HepG2 (cell line): ENCODE measurements at regions not wholly inside any gene's neighbourhood (a gene's known extent, or its start where the extent isn't known, plus 50 kb on each side); places are given as distances from the start of the nearest gene placed in this dataset.

ENCODE experiments used
- ATAC-seq: fragments of 200-7000 bp; cut with Tn5 transposase; 3 replicates; pipeline ENCODE4 v1.9.1; 2020; ENCODE audit warnings: mild to moderate bottlenecking, moderate library complexity
- BruUV-seq: library from RNA; stranded (reverse); fragments of 400-500 nt; replicated peaks from 2 replicates; lab custom pipeline; 2021; lab: Mats Ljungman, UMichigan
- CTCF ChIA-PET: fragments of 300-600 bp; formaldehyde crosslinking; extraction: SDS; loops from one replicate; lab custom pipeline; 2021; ENCODE audit warnings: low total read pairs, inconsistent platforms, low intra/inter-chr PET ratio; lab: Yijun Ruan, JAX
- POLR2A ChIA-PET: fragments of 350-600 bp; sonication (Branson Sonifier 250); formaldehyde crosslinking; loops from one replicate; lab custom pipeline; 2020; ENCODE audit warnings: antibody characterized with exemption, inconsistent platforms; lab: Yijun Ruan, JAX
- DNase-seq: peaks from one replicate; pipeline ENCODE4 v3.0.0-alpha.2; 2015; ENCODE audit warnings: low spot score
- FAIRE-seq: peaks from 3 replicates; lab custom pipeline; 2011; peaks lifted over from hg19 to GRCh38; lab: Jason Lieb, UNC
- H2AFZ ChIP-seq: one replicate; pipeline ENCODE4 v1.6.1; 2011; ENCODE audit warnings: low read length, inconsistent platforms
- H3K27ac ChIP-seq: fragments of 300-600 bp; 3 replicates; pipeline ENCODE4 v1.8.0; 2011; ENCODE audit warnings: mixed run types, mild to moderate bottlenecking, mixed read lengths, low read length, inconsistent platforms; ENCODE audit not compliant: insufficient read depth; ENCODE audit errors: extremely low read length
- H3K27me3 ChIP-seq, 2 experiments: fragments of 200-600 bp in 1 of 2; 2 replicates in 1 of 2; 3 replicates in 1 of 2; pipeline versions ENCODE4 v1.6.0 to v1.8.0; 2011; ENCODE audit warnings: low read length in 2 of 2, mild to moderate bottlenecking in 2 of 2, moderate library complexity in 2 of 2, inconsistent platforms in 1 of 2; ENCODE audit not compliant: insufficient read depth in 2 of 2, control insufficient read depth in 1 of 2
- H3K36me3 ChIP-seq, 2 experiments: fragments of 200-600 bp in 1 of 2; replicated peaks in 1 of 2; 2 replicates in 1 of 2; 3 replicates in 1 of 2; pipeline versions ENCODE4 v1.5.1 to v1.8.0; 2011; ENCODE audit warnings: low read length in 2 of 2, inconsistent platforms in 1 of 2; ENCODE audit not compliant: insufficient read depth in 2 of 2, control insufficient read depth in 1 of 2
- H3K4me1 ChIP-seq: 2 replicates; pipeline ENCODE4 v1.5.1; 2012; ENCODE audit warnings: low read length, inconsistent platforms; ENCODE audit not compliant: insufficient read depth
- H3K4me2 ChIP-seq: 2 replicates; pipeline ENCODE4 v1.6.0; 2011; ENCODE audit warnings: low read depth, low read length, inconsistent platforms
- H3K4me3 ChIP-seq, 3 experiments: fragments of 200-600 bp in 1 of 3; sonication (generic), shearing (Covaris generic) in 1 of 3; replicated peaks in 1 of 3; 2 replicates each; pipeline ENCODE4 v1.5.1; 2011 to 2016; ENCODE audit warnings: low read length in 3 of 3, inconsistent platforms in 2 of 3, low read depth in 2 of 3, mild to moderate bottlenecking in 2 of 3, control low read depth in 1 of 3, mixed read lengths in 1 of 3; ENCODE audit not compliant: insufficient read depth in 1 of 3
- H3K79me2 ChIP-seq: one replicate; pipeline ENCODE4 v1.6.1; 2011; ENCODE audit warnings: low read length, inconsistent platforms; ENCODE audit not compliant: insufficient read depth
- H3K9ac ChIP-seq: 2 replicates; pipeline ENCODE4 v1.6.0; 2011; ENCODE audit warnings: mild to moderate bottlenecking, low read depth, low read length, inconsistent platforms; ENCODE audit not compliant: insufficient read depth
- H3K9me3 ChIP-seq: 2 replicates; pipeline ENCODE4 v1.5.1; 2012; ENCODE audit warnings: mild to moderate bottlenecking, low read length
- H4K20me1 ChIP-seq: 2 replicates; pipeline ENCODE4 v1.6.0; 2011; ENCODE audit warnings: inconsistent platforms, mild to moderate bottlenecking, low read length, moderate library complexity; ENCODE audit not compliant: insufficient read depth
- ARHGAP35 ChIP-seq: sonication (generic); formaldehyde crosslinking; IDR thresholded peaks from 2 replicates; pipeline ENCODE4 v1.9.0; 2022; ENCODE audit warnings: mild to moderate bottlenecking, inconsistent platforms, moderate library complexity, missing genetic modification reagents, borderline replicate concordance
- KDM4B ChIP-seq: sonication (generic); formaldehyde crosslinking; IDR thresholded peaks from 2 replicates; pipeline ENCODE4 v1.4.0; 2020; ENCODE audit warnings: missing genetic modification reagents
- NFRKB ChIP-seq: fragments of 450-650 bp; IDR thresholded peaks from 2 replicates; pipeline ENCODE4 v1.6.1; 2017
- TGIF2 ChIP-seq: IDR thresholded peaks from 2 replicates; pipeline ENCODE4 v1.6.1; 2016; ENCODE audit warnings: control low read depth, missing compliant biosample characterization
- ZNF33B ChIP-seq: sonication (generic); formaldehyde crosslinking; IDR thresholded peaks from 2 replicates; pipeline ENCODE4 v1.5.1; 2020; ENCODE audit warnings: mild to moderate bottlenecking, missing genetic modification reagents
- ZNF878 ChIP-seq: sonication (generic); formaldehyde crosslinking; IDR thresholded peaks from 2 replicates; pipeline ENCODE4 v1.8.1; 2023; ENCODE audit warnings: mild to moderate bottlenecking, missing genetic modification reagents, moderate library complexity
- WGBS: methylation state at CpG from one replicate; pipeline ENCODE4 v1.1.6; 2017; ENCODE audit warnings: low lambda C conversion rate; 5-methylcytosine and 5-hydroxymethylcytosine counted together
- in situ Hi-C: cut with HindIII; loops from 2 replicates; pipeline ENCODE4 v1.10.0; 2017; ENCODE audit warnings: low pct_unique_long_range_greater_than_20kb; ENCODE audit not compliant: extremely low pct_ligation_motif_present
- intact Hi-C: fragments of 100-400 bp; cut with micrococcal nuclease; formaldehyde crosslinking; loops from one replicate; pipeline ENCODE4 v1.10.0; 2022; ENCODE audit not compliant: unreplicated experiment
- TF ChIP-seq, protein P1 (sequence below): sonication (generic); formaldehyde crosslinking; IDR thresholded peaks from 2 replicates; pipeline ENCODE4 v1.4.0; 2020; ENCODE audit warnings: missing genetic modification reagents, borderline replicate concordance
- TF ChIP-seq, protein P2 (sequence below): sonication (generic); formaldehyde crosslinking; IDR thresholded peaks from 2 replicates; pipeline ENCODE4 v1.8.0; 2022; ENCODE audit warnings: missing genetic modification reagents, low read depth, mild to moderate bottlenecking, borderline replicate concordance

DNA sequence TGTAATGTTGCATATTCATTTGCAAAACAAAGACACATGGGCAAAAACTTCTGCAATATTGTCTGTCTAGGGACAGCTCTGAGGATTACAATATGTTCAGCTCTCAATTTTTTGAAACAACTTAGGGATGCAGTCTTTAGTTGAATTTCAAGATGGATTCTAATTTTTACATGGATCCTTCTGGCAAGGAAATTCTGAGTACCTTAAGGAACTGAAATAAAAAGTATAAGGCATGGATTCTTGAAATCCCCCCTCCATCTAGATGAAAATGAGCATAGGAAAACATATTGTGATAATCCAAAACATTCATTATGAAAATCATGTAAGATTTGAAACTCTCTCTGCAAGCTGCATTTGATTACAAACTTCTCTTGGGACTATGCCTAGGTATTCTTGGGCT, 568.6 kb downstream of the CETN3 start:
- H3K27ac ChIP-seq = no peak overlapping the region
- no peaks in the 10 kb centered on the region for H3K4me1 ChIP-seq
- in situ Hi-C loops (no loop called here), intact Hi-C loops (no loop called here)
- FAIRE-seq (no peak), ATAC-seq (no peak), DNase-seq (no peak)
- no peaks in the 10 kb centered on the region for H3K79me2 ChIP-seq
- BruUV-seq = no TSS peak
- H3K4me2 ChIP-seq = no peak overlapping the region
- no peak overlapping the region for H3K9ac ChIP-seq
- H3K36me3 ChIP-seq = no peaks in the 10 kb centered on the region
- TF ChIP-seq, protein P1, sequence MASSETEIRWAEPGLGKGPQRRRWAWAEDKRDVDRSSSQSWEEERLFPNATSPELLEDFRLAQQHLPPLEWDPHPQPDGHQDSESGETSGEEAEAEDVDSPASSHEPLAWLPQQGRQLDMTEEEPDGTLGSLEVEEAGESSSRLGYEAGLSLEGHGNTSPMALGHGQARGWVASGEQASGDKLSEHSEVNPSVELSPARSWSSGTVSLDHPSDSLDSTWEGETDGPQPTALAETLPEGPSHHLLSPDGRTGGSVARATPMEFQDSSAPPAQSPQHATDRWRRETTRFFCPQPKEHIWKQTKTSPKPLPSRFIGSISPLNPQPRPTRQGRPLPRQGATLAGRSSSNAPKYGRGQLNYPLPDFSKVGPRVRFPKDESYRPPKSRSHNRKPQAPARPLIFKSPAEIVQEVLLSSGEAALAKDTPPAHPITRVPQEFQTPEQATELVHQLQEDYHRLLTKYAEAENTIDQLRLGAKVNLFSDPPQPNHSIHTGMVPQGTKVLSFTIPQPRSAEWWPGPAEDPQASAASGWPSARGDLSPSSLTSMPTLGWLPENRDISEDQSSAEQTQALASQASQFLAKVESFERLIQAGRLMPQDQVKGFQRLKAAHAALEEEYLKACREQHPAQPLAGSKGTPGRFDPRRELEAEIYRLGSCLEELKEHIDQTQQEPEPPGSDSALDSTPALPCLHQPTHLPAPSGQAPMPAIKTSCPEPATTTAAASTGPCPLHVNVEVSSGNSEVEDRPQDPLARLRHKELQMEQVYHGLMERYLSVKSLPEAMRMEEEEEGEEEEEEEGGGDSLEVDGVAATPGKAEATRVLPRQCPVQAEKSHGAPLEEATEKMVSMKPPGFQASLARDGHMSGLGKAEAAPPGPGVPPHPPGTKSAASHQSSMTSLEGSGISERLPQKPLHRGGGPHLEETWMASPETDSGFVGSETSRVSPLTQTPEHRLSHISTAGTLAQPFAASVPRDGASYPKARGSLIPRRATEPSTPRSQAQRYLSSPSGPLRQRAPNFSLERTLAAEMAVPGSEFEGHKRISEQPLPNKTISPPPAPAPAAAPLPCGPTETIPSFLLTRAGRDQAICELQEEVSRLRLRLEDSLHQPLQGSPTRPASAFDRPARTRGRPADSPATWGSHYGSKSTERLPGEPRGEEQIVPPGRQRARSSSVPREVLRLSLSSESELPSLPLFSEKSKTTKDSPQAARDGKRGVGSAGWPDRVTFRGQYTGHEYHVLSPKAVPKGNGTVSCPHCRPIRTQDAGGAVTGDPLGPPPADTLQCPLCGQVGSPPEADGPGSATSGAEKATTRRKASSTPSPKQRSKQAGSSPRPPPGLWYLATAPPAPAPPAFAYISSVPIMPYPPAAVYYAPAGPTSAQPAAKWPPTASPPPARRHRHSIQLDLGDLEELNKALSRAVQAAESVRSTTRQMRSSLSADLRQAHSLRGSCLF (CRISPR knock-in tag) = no peak
- no peak for TF ChIP-seq ARHGAP35 (CRISPR knock-in tag)
- TF ChIP-seq KDM4B = no peak
- ChIA-PET CTCF (no interaction called here), POLR2A (no interaction called here)
- H2AFZ ChIP-seq = no peak overlapping the region
- H3K4me3 ChIP-seq = no peak overlapping the region
- H3K9me3 ChIP-seq = no peaks in the 10 kb centered on the region
- no peaks in the 10 kb centered on the region for H4K20me1 ChIP-seq
- no peaks in the 10 kb centered on the region for H3K27me3 ChIP-seq

DNA sequence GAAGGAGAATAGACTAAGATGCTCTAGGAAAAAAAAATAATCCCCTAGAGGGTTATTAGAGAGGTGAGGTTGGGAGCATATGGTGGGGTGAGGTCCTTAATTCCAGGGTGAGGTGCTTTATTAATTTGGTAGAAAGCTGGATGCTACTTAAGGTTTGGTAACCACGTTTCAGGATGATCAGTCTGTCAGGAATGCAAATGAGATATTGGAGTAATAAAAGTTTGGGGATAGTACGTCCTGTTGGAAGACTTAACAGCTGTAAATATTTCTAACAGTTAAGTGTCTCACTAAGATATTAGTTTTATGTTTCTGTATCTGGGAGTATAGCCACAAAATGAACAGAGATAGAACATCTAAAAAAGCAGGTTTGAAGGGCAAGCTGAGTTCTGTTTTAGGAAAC, 578.9 kb downstream of the CETN3 start:
- ATAC-seq (no peak), FAIRE-seq (no peak), DNase-seq (no peak)
- CTCF ChIA-PET = no interaction called here
- BruUV-seq = no TSS peak
- intact Hi-C loops = no loop called here
- Histone ChIP-seq H3K4me1 (no peaks in the 10 kb centered on the region), H3K27ac (no peak overlapping the region), H3K4me3 (no peak overlapping the region), H3K36me3 (no peaks in the 10 kb centered on the region), H3K27me3 (no peaks in the 10 kb centered on the region; a peak in 1 of 5 replicates), H3K9ac (no peak overlapping the region), H3K4me2 (no peak overlapping the region), H3K9me3 (no peaks in the 10 kb centered on the region), H2AFZ (no peak overlapping the region), H4K20me1 (no peaks in the 10 kb centered on the region), H3K79me2 (no peaks in the 10 kb centered on the region)
- TF ChIP-seq NFRKB (no peak), TGIF2 (CRISPR knock-in tag) (no peak), ZNF878 (CRISPR knock-in tag) (no peak), ZNF33B (CRISPR knock-in tag) (no peak)
- TF ChIP-seq, protein P2, sequence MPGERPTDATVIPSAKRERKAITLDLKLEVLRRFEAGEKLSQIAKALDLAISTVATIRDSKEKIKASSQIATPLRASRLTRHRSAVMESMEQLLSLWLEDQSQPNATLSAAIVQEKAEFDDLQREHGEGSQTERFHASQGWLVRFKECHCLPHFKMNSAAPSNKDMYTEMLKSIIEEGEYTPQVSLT = no peak
- in situ Hi-C loops = no loop called here
- POLR2A ChIA-PET = no interaction called here
- 0% methylated on average over 2 of the region's 2 CpGs for WGBS
